Natural killer cell (primary cell): ENCODE measurements at regions not wholly inside any gene's neighbourhood (a gene's known extent, or its start where the extent isn't known, plus 50 kb on each side); places are given as distances from the start of the nearest gene placed in this dataset.

Source experiments
- ATAC-seq, 3 donors: fragments of 150-1000 bp in 2 of 3; fragments of 200-7000 bp in 1 of 3; cut with Tn5 transposase; 1 replicate in 1 of 3; 2 replicates in 2 of 3; pipeline ENCODE4 v1.10.0; 2021; ENCODE audit warnings: mild to moderate bottlenecking in 2 of 3, moderate library complexity in 2 of 3
- DNase-seq, 2 donors: peaks; one replicate each; pipeline versions ENCODE4 v3.0.0 to v3.0.0-alpha.2; 2013 to 2021; ENCODE audit warnings: mixed read lengths in 1 of 2
- H3K27ac ChIP-seq: one replicate; pipeline ENCODE4 v1.5.1; 2013; ENCODE audit warnings: mild to moderate bottlenecking, low read length
- H3K27me3 ChIP-seq: one replicate; pipeline ENCODE4 v1.6.1; 2013; ENCODE audit warnings: low read length; ENCODE audit not compliant: control insufficient read depth, insufficient read depth
- H3K36me3 ChIP-seq: one replicate; pipeline ENCODE4 v1.6.1; 2013; ENCODE audit warnings: low read length; ENCODE audit not compliant: control insufficient read depth, insufficient read depth
- H3K4me1 ChIP-seq: one replicate; pipeline ENCODE4 v1.6.1; 2013; ENCODE audit warnings: low read length; ENCODE audit not compliant: control insufficient read depth, insufficient read depth
- H3K4me3 ChIP-seq: one replicate; pipeline ENCODE4 v1.5.1; 2013; ENCODE audit warnings: low read length
- H3K9me3 ChIP-seq: one replicate; pipeline ENCODE4 v1.6.1; 2013; ENCODE audit warnings: low read length; ENCODE audit not compliant: control insufficient read depth, insufficient read depth
- H3K27ac Mint-ChIP-seq, 2 donors: one replicate each; pipeline ENCODE4 v1.8.0; 2022; ENCODE audit warnings: mild to moderate bottlenecking in 2 of 2, mixed read lengths in 2 of 2, moderate library complexity in 1 of 2
- H3K27me3 Mint-ChIP-seq, 2 donors: one replicate each; pipeline ENCODE4 v1.8.0; 2022; ENCODE audit warnings: low read depth in 2 of 2, mixed read lengths in 2 of 2
- H3K36me3 Mint-ChIP-seq: one replicate; pipeline ENCODE4 v1.8.0; 2022; ENCODE audit warnings: mixed read lengths
- H3K4me1 Mint-ChIP-seq, 2 donors: one replicate each; pipeline ENCODE4 v1.8.0; 2022; ENCODE audit warnings: mixed read lengths in 2 of 2
- H3K4me3 Mint-ChIP-seq: one replicate; pipeline ENCODE4 v1.8.0; 2022; ENCODE audit warnings: mild to moderate bottlenecking, moderate library complexity, mixed read lengths
- H3K9me3 Mint-ChIP-seq, 2 donors: one replicate each; pipeline ENCODE4 v1.8.0; 2022; ENCODE audit warnings: mixed read lengths in 2 of 2
- WGBS: methylation state at CpG from one replicate; pipeline ENCODE4 v1.1.7; 2013; ENCODE audit warnings: missing lambda C conversion rate; ENCODE audit not compliant: insufficient coverage; 5-methylcytosine and 5-hydroxymethylcytosine counted together
- intact Hi-C: fragments of 100-400 bp; cut with micrococcal nuclease; formaldehyde crosslinking; loops from one replicate; pipeline ENCODE4 v1.14.2; 2022
- TF ChIP-seq, protein P1 (sequence below): fragments of 200-600 bp; IDR thresholded peaks from one replicate; pipeline ENCODE4 v1.8.0; 2022; ENCODE audit warnings: antibody characterized with exemption

DNA sequence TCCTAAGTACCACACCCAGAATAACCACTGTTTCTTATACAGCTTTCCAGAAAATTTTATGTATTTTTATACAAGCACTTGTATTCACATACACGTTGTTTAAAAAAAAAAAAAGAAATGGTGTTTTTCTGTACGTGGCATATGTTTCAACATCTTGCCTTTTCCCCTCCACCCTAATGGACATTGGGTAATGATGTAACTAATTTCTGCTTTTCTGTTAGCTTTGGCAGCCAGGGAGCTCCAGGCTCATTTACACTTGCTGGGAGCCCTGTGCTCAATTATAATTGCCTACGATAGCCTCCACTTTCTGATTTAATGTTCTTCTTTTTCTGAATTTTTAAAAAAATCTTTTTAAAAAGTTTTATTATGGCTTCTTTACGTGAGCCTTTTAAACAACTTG lies 352.4 kb downstream of the UTRN start:
- Histone ChIP-seq H3K27ac (no peak overlapping the region), H3K9me3 (no peaks in the 10 kb centered on the region), H3K27me3 (no peaks in the 10 kb centered on the region), H3K36me3 (peaks cover 3% of the 10 kb centered on the region), H3K4me3 (no peak overlapping the region), H3K4me1 (no peaks in the 10 kb centered on the region)
- WGBS = 100% methylated on average over 1 of the region's 4 CpGs
- Mint-ChIP-seq H3K36me3 (no peaks in the 10 kb centered on the region), H3K4me3 (no peak overlapping the region), H3K27ac (no peak overlapping the region), H3K27me3 (no peaks in the 10 kb centered on the region), H3K9me3 (no peaks in the 10 kb centered on the region), H3K4me1 (peaks cover 36 to 54% of the 10 kb centered on the region in 2 donors)
- DNase-seq = no peak
- ATAC-seq = no peak
- TF ChIP-seq, protein P1, sequence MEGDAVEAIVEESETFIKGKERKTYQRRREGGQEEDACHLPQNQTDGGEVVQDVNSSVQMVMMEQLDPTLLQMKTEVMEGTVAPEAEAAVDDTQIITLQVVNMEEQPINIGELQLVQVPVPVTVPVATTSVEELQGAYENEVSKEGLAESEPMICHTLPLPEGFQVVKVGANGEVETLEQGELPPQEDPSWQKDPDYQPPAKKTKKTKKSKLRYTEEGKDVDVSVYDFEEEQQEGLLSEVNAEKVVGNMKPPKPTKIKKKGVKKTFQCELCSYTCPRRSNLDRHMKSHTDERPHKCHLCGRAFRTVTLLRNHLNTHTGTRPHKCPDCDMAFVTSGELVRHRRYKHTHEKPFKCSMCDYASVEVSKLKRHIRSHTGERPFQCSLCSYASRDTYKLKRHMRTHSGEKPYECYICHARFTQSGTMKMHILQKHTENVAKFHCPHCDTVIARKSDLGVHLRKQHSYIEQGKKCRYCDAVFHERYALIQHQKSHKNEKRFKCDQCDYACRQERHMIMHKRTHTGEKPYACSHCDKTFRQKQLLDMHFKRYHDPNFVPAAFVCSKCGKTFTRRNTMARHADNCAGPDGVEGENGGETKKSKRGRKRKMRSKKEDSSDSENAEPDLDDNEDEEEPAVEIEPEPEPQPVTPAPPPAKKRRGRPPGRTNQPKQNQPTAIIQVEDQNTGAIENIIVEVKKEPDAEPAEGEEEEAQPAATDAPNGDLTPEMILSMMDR = no peak
- intact Hi-C loops = no loop called here

DNA sequence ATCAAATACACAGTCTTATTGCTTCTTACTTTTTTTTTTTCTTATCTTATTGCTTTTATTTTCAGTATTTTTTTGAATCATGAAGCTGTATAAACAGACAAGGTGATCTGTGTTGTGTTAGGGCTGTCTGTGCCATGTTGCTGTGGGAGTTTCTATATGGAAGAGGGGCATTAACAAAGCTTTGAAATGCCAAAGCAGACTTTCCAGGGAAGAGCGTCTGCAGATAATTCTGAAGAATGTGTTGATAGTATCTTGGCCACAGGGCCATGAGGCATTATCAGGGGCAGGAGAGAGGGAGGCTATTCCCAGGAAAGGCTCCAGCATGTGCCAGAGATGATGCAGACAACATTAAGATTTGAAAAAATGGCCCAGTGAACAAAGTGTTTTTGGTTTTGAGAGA lies 354.5 kb downstream of the UTRN start:
- Histone ChIP-seq H3K9me3 (no peaks in the 10 kb centered on the region), H3K4me1 (no peaks in the 10 kb centered on the region), H3K36me3 (peaks cover under 1% of the 10 kb centered on the region), H3K27ac (no peak overlapping the region), H3K4me3 (no peak overlapping the region), H3K27me3 (no peaks in the 10 kb centered on the region)
- peak overlapping the region; percentile 42 to 62 for H3K27ac Mint-ChIP-seq
- no peak for DNase-seq
- WGBS = 100% methylated on average over 1 of the region's 1 CpG
- H3K4me1 Mint-ChIP-seq = peaks cover 40 to 51% of the 10 kb centered on the region in 2 donors
- TF ChIP-seq, protein P1 = no peak
- intact Hi-C loops = no loop called here
- H3K27me3 Mint-ChIP-seq = no peaks in the 10 kb centered on the region
- H3K36me3 Mint-ChIP-seq = no peaks in the 10 kb centered on the region
- no peaks in the 10 kb centered on the region for H3K9me3 Mint-ChIP-seq
- no peak for ATAC-seq
- H3K4me3 Mint-ChIP-seq = no peak overlapping the region

DNA sequence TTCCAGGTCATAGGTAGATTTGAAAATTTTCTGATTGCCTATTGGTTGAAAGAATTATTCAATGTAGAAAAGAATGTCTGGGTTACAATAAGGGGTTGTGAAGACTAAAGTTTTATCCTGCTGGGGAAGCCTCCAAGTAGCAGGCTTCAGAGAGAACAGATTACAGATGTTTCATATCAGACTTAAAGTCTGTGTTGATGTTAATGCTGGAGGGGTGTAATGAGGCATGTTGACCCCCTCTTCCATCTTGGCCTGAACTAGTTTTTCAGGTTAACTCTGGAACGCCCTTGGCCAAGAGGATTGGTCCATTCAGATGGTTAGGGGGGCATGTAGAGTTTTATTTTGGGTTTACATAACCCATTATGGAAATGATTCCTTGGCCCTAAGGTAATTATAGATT lies 356.2 kb downstream of the UTRN start:
- no peak for ATAC-seq
- H3K27me3 Mint-ChIP-seq = no peaks in the 10 kb centered on the region
- Histone ChIP-seq H3K27ac (no peak overlapping the region), H3K4me3 (no peak overlapping the region), H3K4me1 (no peaks in the 10 kb centered on the region), H3K27me3 (no peaks in the 10 kb centered on the region), H3K9me3 (no peaks in the 10 kb centered on the region), H3K36me3 (peaks cover 2% of the 10 kb centered on the region)
- intact Hi-C loops = no loop called here
- peaks cover 48 to 54% of the 10 kb centered on the region in 2 donors for H3K4me1 Mint-ChIP-seq
- no peaks in the 10 kb centered on the region for H3K36me3 Mint-ChIP-seq
- H3K27ac Mint-ChIP-seq = peak overlapping the region in 1 of 2 donors; percentile 68
- H3K9me3 Mint-ChIP-seq = no peaks in the 10 kb centered on the region
- no peak for DNase-seq
- TF ChIP-seq, protein P1 = no peak
- no peak overlapping the region for H3K4me3 Mint-ChIP-seq
- WGBS = 88% methylated on average over 1 of the region's 1 CpG

DNA sequence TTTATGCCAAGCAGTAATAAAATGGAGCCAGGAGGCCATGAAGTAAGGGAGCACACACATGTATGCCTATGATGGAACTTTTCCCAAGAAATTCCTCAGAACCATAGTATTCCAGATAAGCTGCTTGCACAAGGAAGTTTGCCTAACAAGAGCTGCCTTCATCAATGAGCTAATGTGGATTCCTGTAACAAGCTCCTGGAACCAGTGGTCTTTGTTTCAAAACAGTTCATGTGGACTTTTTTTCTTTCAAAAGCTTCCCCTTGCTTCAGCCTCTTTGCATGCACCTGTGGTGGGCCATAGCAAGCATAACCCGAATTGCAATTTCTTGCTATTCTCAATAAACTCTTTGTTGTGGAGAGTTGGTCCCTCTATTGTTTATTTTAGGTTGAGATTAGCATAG lies 359.6 kb downstream of the UTRN start:
- no peak for DNase-seq
- no peaks in the 10 kb centered on the region for H3K27me3 Mint-ChIP-seq
- TF ChIP-seq, protein P1 = no peak
- Histone ChIP-seq H3K36me3 (peaks cover 4% of the 10 kb centered on the region), H3K9me3 (no peaks in the 10 kb centered on the region), H3K27ac (no peak overlapping the region), H3K4me1 (no peaks in the 10 kb centered on the region), H3K27me3 (no peaks in the 10 kb centered on the region), H3K4me3 (no peak overlapping the region)
- no peaks in the 10 kb centered on the region for H3K36me3 Mint-ChIP-seq
- ATAC-seq = no peak
- peaks cover 49 to 64% of the 10 kb centered on the region in 2 donors for H3K4me1 Mint-ChIP-seq
- H3K9me3 Mint-ChIP-seq = no peaks in the 10 kb centered on the region
- H3K27ac Mint-ChIP-seq = no peak overlapping the region
- intact Hi-C loops = no loop called here
- no CpG with 5 or more reads among the region's 1 CpG for WGBS
- no peak overlapping the region for H3K4me3 Mint-ChIP-seq
